CD4-positive, alpha-beta T cell (primary cell): ENCODE measurements at regions not wholly inside any gene's neighbourhood (a gene's known extent, or its start where the extent isn't known, plus 50 kb on each side); places are given as distances from the start of the nearest gene placed in this dataset.

ENCODE experiments used
- ATAC-seq: fragments of 200-7000 bp; cut with Tn5 transposase; one replicate; pipeline ENCODE4 v1.10.0; 2022; ENCODE audit warnings: mild to moderate bottlenecking; ENCODE audit not compliant: poor library complexity
- CTCF ChIA-PET: fragments of 350-600 bp; sonication (Branson Sonifier 250); formaldehyde crosslinking; loops from one replicate; lab custom pipeline; 2021; ENCODE audit warnings: antibody characterized with exemption, inconsistent platforms; lab: Charles Lee
- POLR2A ChIA-PET: fragments of 350-600 bp; sonication (Branson Sonifier 250); formaldehyde crosslinking; loops from one replicate; lab custom pipeline; 2021; ENCODE audit warnings: antibody characterized with exemption, inconsistent platforms; lab: Charles Lee
- DNase-seq, 14 experiments: peaks; one replicate each; pipeline ENCODE4 v3.0.0-alpha.2; 2013 to 2020; ENCODE audit warnings: mixed read lengths in 2 of 14
- H3K27ac ChIP-seq, 2 donors: one replicate each; pipeline versions ENCODE4 v1.5.1 to v1.7.0; 2013; ENCODE audit warnings: low read length in 2 of 2, low read depth in 1 of 2, mild to moderate bottlenecking in 1 of 2
- H3K27me3 ChIP-seq, 2 experiments: 1 replicate in 1 of 2; 2 replicates in 1 of 2; pipeline versions ENCODE4 v1.6.1 to v1.7.0; 2013; ENCODE audit warnings: low read length in 2 of 2, control low read depth in 1 of 2, mild to moderate bottlenecking in 1 of 2, moderate library complexity in 1 of 2; ENCODE audit not compliant: insufficient read depth in 2 of 2, control insufficient read depth in 1 of 2
- H3K36me3 ChIP-seq: one replicate; pipeline ENCODE4 v1.6.1; 2013; ENCODE audit warnings: low read length, control low read depth; ENCODE audit not compliant: insufficient read depth
- H3K4me1 ChIP-seq: one replicate; pipeline ENCODE4 v1.6.1; 2013; ENCODE audit warnings: low read length, control low read depth; ENCODE audit not compliant: insufficient read depth
- H3K4me3 ChIP-seq: one replicate; pipeline ENCODE4 v1.5.1; 2013; ENCODE audit warnings: mild to moderate bottlenecking, low read length, moderate library complexity
- H3K9me3 ChIP-seq, 2 experiments: 1 replicate in 1 of 2; 2 replicates in 1 of 2; pipeline versions ENCODE4 v1.6.1 to v1.7.0; 2013; ENCODE audit warnings: low read length in 2 of 2, mild to moderate bottlenecking in 2 of 2, control low read depth in 1 of 2, moderate library complexity in 1 of 2; ENCODE audit not compliant: control insufficient read depth in 1 of 2, insufficient read depth in 1 of 2
- H3K27ac Mint-ChIP-seq: one replicate; pipeline ENCODE4 v1.8.0; 2020; ENCODE audit warnings: mixed read lengths
- H3K27me3 Mint-ChIP-seq: one replicate; pipeline ENCODE4 v1.8.0; 2021; ENCODE audit warnings: mixed read lengths
- H3K36me3 Mint-ChIP-seq: one replicate; pipeline ENCODE4 v1.8.0; 2021; ENCODE audit warnings: low read depth, mixed read lengths
- H3K4me1 Mint-ChIP-seq: one replicate; pipeline ENCODE4 v1.8.0; 2021; ENCODE audit warnings: low read depth, mixed read lengths
- H3K4me3 Mint-ChIP-seq: one replicate; pipeline ENCODE4 v1.8.0; 2020; ENCODE audit warnings: mild to moderate bottlenecking, mixed read lengths
- H3K9me3 Mint-ChIP-seq: one replicate; pipeline ENCODE4 v1.8.0; 2020; ENCODE audit warnings: mixed read lengths
- intact Hi-C, 2 experiments: fragments of 100-400 bp; cut with DNase I in 1 of 2; cut with micrococcal nuclease in 1 of 2; formaldehyde crosslinking; loops; one replicate each; pipeline versions ENCODE4 v1.15.1 to v1.9.0; 2023 to 2025; cut with DNase I, micrococcal nuclease
- TF ChIP-seq, protein P1 (sequence below): fragments of 200-600 bp; IDR thresholded peaks from one replicate; pipeline ENCODE4 v1.8.0; 2022; ENCODE audit warnings: antibody characterized with exemption, mild to moderate bottlenecking

DNA sequence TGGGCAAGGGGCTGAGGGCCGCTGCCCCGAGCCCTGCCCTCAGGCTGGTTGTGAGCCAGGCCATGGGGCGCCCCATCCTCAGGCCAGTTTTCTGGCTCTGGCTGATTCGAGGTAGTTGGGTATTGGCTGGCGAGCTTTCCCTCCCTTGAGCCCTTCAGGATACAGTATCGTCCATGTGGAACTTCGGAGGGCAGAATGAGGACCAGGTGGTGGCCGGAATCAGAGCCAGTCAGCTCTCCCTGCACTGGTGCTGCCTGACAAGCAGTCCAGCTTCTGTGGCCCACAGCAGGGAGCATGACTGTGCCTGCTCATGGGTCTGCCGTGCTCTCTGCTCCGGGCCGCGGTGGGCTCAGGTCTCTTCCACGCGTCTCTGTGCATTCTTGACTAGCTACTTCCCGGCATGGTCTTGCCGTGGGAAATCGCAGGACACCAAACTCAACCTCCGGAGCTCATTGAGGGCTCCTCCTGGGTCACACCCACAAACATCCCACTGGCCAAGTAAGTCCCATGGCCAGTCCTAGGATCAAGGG lies 1289.3 kb downstream of the BRD1 start:
- ChIA-PET CTCF (no interaction called here), POLR2A (no interaction called here)
- no peak overlapping the region for H3K4me3 Mint-ChIP-seq
- TF ChIP-seq, protein P1, sequence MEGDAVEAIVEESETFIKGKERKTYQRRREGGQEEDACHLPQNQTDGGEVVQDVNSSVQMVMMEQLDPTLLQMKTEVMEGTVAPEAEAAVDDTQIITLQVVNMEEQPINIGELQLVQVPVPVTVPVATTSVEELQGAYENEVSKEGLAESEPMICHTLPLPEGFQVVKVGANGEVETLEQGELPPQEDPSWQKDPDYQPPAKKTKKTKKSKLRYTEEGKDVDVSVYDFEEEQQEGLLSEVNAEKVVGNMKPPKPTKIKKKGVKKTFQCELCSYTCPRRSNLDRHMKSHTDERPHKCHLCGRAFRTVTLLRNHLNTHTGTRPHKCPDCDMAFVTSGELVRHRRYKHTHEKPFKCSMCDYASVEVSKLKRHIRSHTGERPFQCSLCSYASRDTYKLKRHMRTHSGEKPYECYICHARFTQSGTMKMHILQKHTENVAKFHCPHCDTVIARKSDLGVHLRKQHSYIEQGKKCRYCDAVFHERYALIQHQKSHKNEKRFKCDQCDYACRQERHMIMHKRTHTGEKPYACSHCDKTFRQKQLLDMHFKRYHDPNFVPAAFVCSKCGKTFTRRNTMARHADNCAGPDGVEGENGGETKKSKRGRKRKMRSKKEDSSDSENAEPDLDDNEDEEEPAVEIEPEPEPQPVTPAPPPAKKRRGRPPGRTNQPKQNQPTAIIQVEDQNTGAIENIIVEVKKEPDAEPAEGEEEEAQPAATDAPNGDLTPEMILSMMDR = no peak
- no peaks in the 10 kb centered on the region for H3K27me3 Mint-ChIP-seq
- DNase-seq = no peak
- Histone ChIP-seq H3K27me3 (no peaks in the 10 kb centered on the region), H3K36me3 (no peaks in the 10 kb centered on the region), H3K4me3 (no peak overlapping the region), H3K9me3 (peaks cover 0 to 21% of the 10 kb centered on the region in 2 experiments), H3K4me1 (no peaks in the 10 kb centered on the region), H3K27ac (no peak overlapping the region)
- no peak overlapping the region for H3K27ac Mint-ChIP-seq
- ATAC-seq = no peak
- H3K36me3 Mint-ChIP-seq = no peaks in the 10 kb centered on the region
- H3K4me1 Mint-ChIP-seq = no peaks in the 10 kb centered on the region
- intact Hi-C loops = no loop called here
- H3K9me3 Mint-ChIP-seq = no peaks in the 10 kb centered on the region

DNA sequence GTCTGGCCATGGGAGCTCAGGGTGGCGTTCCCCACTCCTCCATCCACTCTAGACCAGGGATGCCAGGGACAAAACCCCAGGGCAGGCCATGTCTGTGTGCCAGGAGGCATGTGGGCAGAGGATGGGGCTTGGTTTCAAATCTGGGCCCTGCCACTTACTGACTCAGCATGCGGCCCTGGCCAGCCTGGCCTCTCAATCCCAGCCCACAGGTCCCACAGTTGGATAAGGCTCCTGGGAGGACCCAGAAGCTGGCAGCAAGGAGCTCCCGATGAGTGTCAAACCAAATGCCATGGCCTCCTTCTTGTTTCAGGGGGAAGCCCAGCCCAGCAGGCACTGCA lies 1290.4 kb downstream of the BRD1 start:
- no peak overlapping the region for H3K27ac ChIP-seq
- TF ChIP-seq, protein P1 = no peak
- Mint-ChIP-seq H3K27me3 (peaks cover 3% of the 10 kb centered on the region), H3K27ac (no peak overlapping the region), H3K4me3 (no peak overlapping the region), H3K9me3 (no peaks in the 10 kb centered on the region), H3K4me1 (no peaks in the 10 kb centered on the region), H3K36me3 (no peaks in the 10 kb centered on the region)
- H3K27me3 ChIP-seq = no peaks in the 10 kb centered on the region
- POLR2A ChIA-PET = no interaction called here
- CTCF ChIA-PET = no interaction called here
- peaks cover 0 to 24% of the 10 kb centered on the region in 2 experiments for H3K9me3 ChIP-seq
- intact Hi-C loops = no loop called here
- no peaks in the 10 kb centered on the region for H3K36me3 ChIP-seq
- no peak for ATAC-seq
- no peaks in the 10 kb centered on the region for H3K4me1 ChIP-seq
- DNase-seq = no peak
- no peak overlapping the region for H3K4me3 ChIP-seq

DNA sequence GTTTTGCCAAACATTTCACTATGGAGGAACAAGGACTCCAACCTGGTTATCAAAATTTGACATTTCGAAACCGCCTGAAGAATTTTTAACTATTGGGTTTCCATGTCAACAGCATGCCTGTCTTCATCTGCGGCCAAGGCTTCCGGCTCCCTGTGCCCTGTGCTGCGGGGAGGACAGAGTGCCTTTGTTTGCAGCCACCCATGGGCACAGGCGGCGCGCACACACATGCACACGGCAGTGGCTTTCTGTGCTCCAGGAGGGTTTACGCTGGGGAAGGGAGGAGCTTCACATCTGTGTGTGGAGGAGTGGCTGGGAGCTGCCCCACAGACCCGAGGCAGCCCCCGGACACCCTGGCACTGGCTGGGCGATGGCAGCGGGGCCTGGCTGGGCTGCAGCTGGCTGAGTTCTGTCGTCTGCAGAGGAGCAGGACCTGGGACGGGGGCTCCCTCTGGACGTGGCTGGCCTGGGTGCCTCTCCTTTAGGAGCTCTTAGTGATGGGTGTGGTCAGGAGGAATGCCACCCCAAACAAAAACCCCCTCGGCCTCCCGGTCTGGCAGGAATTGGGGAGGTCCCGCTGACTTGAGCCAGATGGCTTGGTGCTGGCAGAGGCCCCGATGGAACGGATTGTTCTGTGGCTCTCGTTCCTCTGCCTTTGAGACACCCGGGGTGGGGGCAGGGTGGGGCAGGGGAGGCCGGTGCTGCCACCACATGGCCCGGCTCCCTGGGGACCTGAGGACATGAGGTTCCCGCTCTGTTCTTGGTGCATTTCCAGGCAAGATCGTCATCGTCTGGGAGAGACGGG lies 1290.9 kb downstream of the BRD1 start:
- Histone ChIP-seq H3K36me3 (no peaks in the 10 kb centered on the region), H3K27ac (no peak overlapping the region), H3K4me1 (no peaks in the 10 kb centered on the region), H3K4me3 (no peak overlapping the region), H3K27me3 (no peaks in the 10 kb centered on the region), H3K9me3 (peaks cover 0 to 23% of the 10 kb centered on the region in 2 experiments)
- intact Hi-C loops = no loop called here
- Mint-ChIP-seq H3K4me3 (no peak overlapping the region), H3K36me3 (no peaks in the 10 kb centered on the region), H3K27me3 (peaks cover 7% of the 10 kb centered on the region), H3K27ac (no peak overlapping the region), H3K9me3 (no peaks in the 10 kb centered on the region), H3K4me1 (no peaks in the 10 kb centered on the region)
- ATAC-seq (no peak), DNase-seq (no peak)
- TF ChIP-seq, protein P1 = no peak
- ChIA-PET POLR2A (no interaction called here), CTCF (no interaction called here)
